Skeletal muscle tissue (tissue), 3 donors: ENCODE measurements at regions not wholly inside any gene's neighbourhood (a gene's known extent, or its start where the extent isn't known, plus 50 kb on each side); places are given as distances from the start of the nearest gene placed in this dataset.

Source experiments
- H3K27ac ChIP-seq: one replicate; pipeline ENCODE4 v1.7.0; 2013; ENCODE audit warnings: mild to moderate bottlenecking, low read depth, low read length, inconsistent platforms
- H3K27me3 ChIP-seq, 3 donors: one replicate each; pipeline ENCODE4 v1.7.0; 2013; ENCODE audit warnings: low read length in 3 of 3; ENCODE audit not compliant: control insufficient read depth in 3 of 3, insufficient read depth in 3 of 3
- H3K36me3 ChIP-seq, 3 donors: one replicate each; pipeline ENCODE4 v1.7.0; 2013; ENCODE audit warnings: low read length in 3 of 3; ENCODE audit not compliant: control insufficient read depth in 3 of 3, insufficient read depth in 3 of 3
- H3K4me1 ChIP-seq, 3 donors: one replicate each; pipeline ENCODE4 v1.7.0; 2013; ENCODE audit warnings: low read length in 3 of 3, mild to moderate bottlenecking in 3 of 3; ENCODE audit not compliant: control insufficient read depth in 3 of 3, insufficient read depth in 3 of 3
- H3K4me3 ChIP-seq, 3 donors: one replicate each; pipeline ENCODE4 v1.7.0; 2013; ENCODE audit warnings: low read length in 3 of 3
- H3K9ac ChIP-seq, 3 donors: one replicate each; pipeline ENCODE4 v1.7.0; 2013; ENCODE audit warnings: low read length in 3 of 3, mild to moderate bottlenecking in 3 of 3, moderate library complexity in 2 of 3, low read depth in 1 of 3
- H3K9me3 ChIP-seq, 3 donors: one replicate each; pipeline ENCODE4 v1.7.0; 2013; ENCODE audit warnings: low read length in 3 of 3; ENCODE audit not compliant: control insufficient read depth in 3 of 3
- donor health status: Osteomylitis.

GRCh38 chr9:73080110-73080694 is 71.5 kb upstream of the ANXA1 start:
- no peak overlapping the region for H3K27ac ChIP-seq
- H3K27me3 ChIP-seq: no peaks in the 10 kb centered on the region

GRCh38 chr9:73079326-73079725 is 72.3 kb upstream of the ANXA1 start:
- no peak overlapping the region for H3K9ac ChIP-seq

More at GRCh38 chr9:73080110-73080694, 71.5 kb upstream of the ANXA1 start:
- Histone ChIP-seq H3K9me3 (no peaks in the 10 kb centered on the region), H3K9ac (no peak overlapping the region), H3K4me1 (peaks cover 0 to 4% (median 3%) of the 10 kb centered on the region in 3 donors), H3K4me3 (no peak overlapping the region), H3K36me3 (no peaks in the 10 kb centered on the region)

GRCh38 chr9:73077625-73078030 is 74.0 kb upstream of the ANXA1 start:
- Histone ChIP-seq H3K4me1 (peaks cover 0 to 4% (median 3%) of the 10 kb centered on the region in 3 donors), H3K36me3 (no peaks in the 10 kb centered on the region), H3K9me3 (no peaks in the 10 kb centered on the region)

More at GRCh38 chr9:73079326-73079725, 72.3 kb upstream of the ANXA1 start:
- Histone ChIP-seq H3K4me1 (peaks cover 0 to 4% (median 3%) of the 10 kb centered on the region in 3 donors), H3K27ac (no peak overlapping the region), H3K9me3 (no peaks in the 10 kb centered on the region), H3K4me3 (no peak overlapping the region), H3K27me3 (no peaks in the 10 kb centered on the region), H3K36me3 (no peaks in the 10 kb centered on the region)

GRCh38 chr9:73076970-73077369 is 74.7 kb upstream of the ANXA1 start:
- Histone ChIP-seq H3K4me1 (peaks cover 0 to 4% (median 3%) of the 10 kb centered on the region in 3 donors), H3K4me3 (no peak overlapping the region), H3K9ac (no peak overlapping the region), H3K27ac (no peak overlapping the region), H3K36me3 (no peaks in the 10 kb centered on the region), H3K27me3 (no peaks in the 10 kb centered on the region), H3K9me3 (no peaks in the 10 kb centered on the region)

More at GRCh38 chr9:73077625-73078030, 74.0 kb upstream of the ANXA1 start:
- Histone ChIP-seq H3K9ac (no peak overlapping the region), H3K4me3 (no peak overlapping the region), H3K27me3 (no peaks in the 10 kb centered on the region), H3K27ac (no peak overlapping the region)

- no peak overlapping the region for H3K4me3 ChIP-seq
- no peaks in the 10 kb centered on the region for H3K27me3 ChIP-seq
- no peaks in the 10 kb centered on the region for H3K36me3 ChIP-seq
- no peak overlapping the region for H3K27ac ChIP-seq
- no peaks in the 10 kb centered on the region for H3K4me1 ChIP-seq
- no peak overlapping the region for H3K9ac ChIP-seq
- H3K9me3 ChIP-seq: no peaks in the 10 kb centered on the region
Measured at GRCh38 chr9:73074176-73074708, 77.4 kb upstream of the ANXA1 start.

GRCh38 chr9:73073337-73074175 is 78.1 kb upstream of the ANXA1 start:
- no peaks in the 10 kb centered on the region for H3K27me3 ChIP-seq
- no peak overlapping the region for H3K4me3 ChIP-seq
- H3K36me3 ChIP-seq: no peaks in the 10 kb centered on the region
- H3K9ac ChIP-seq: no peak overlapping the region
- H3K9me3 ChIP-seq: no peaks in the 10 kb centered on the region
- H3K4me1 ChIP-seq: no peaks in the 10 kb centered on the region
- no peak overlapping the region for H3K27ac ChIP-seq

- no peak overlapping the region for H3K4me3 ChIP-seq
- no peaks in the 10 kb centered on the region for H3K36me3 ChIP-seq
- no peak overlapping the region for H3K9ac ChIP-seq
- no peaks in the 10 kb centered on the region for H3K9me3 ChIP-seq
- no peaks in the 10 kb centered on the region for H3K4me1 ChIP-seq
- no peaks in the 10 kb centered on the region for H3K27me3 ChIP-seq
- no peak overlapping the region for H3K27ac ChIP-seq
Measured at GRCh38 chr9:73067074-73067473, 84.6 kb upstream of the ANXA1 start.

GRCh38 chr9:73065439-73065838 is 86.2 kb upstream of the ANXA1 start:
- Histone ChIP-seq H3K9me3 (no peaks in the 10 kb centered on the region), H3K9ac (no peak overlapping the region), H3K27me3 (no peaks in the 10 kb centered on the region), H3K36me3 (no peaks in the 10 kb centered on the region), H3K4me3 (no peak overlapping the region), H3K4me1 (no peaks in the 10 kb centered on the region), H3K27ac (no peak overlapping the region)

GRCh38 chr9:73064315-73064714 is 87.3 kb upstream of the ANXA1 start:
- Histone ChIP-seq H3K36me3 (no peaks in the 10 kb centered on the region), H3K9ac (no peak overlapping the region), H3K4me1 (no peaks in the 10 kb centered on the region), H3K4me3 (no peak overlapping the region), H3K9me3 (no peaks in the 10 kb centered on the region), H3K27ac (no peak overlapping the region), H3K27me3 (no peaks in the 10 kb centered on the region)

- Histone ChIP-seq H3K27ac (no peak overlapping the region), H3K9me3 (no peaks in the 10 kb centered on the region), H3K27me3 (no peaks in the 10 kb centered on the region), H3K4me3 (no peak overlapping the region), H3K36me3 (no peaks in the 10 kb centered on the region), H3K9ac (no peak overlapping the region), H3K4me1 (no peaks in the 10 kb centered on the region)
Measured at GRCh38 chr9:73061146-73061545, 90.5 kb upstream of the ANXA1 start.
